Gastroesophageal sphincter (tissue), 3 donors: ENCODE measurements at regions not wholly inside any gene's neighbourhood (a gene's known extent, or its start where the extent isn't known, plus 50 kb on each side); places are given as distances from the start of the nearest gene placed in this dataset.

Experiments
- CTCF ChIP-seq, 4 experiments: fragments of 200-600 bp in 2 of 4; fragments of 450-650 bp in 2 of 4; sonication (generic) in 1 of 4; IDR thresholded peaks; one replicate each; pipeline ENCODE4 v1.5.1; 2017 to 2019; ENCODE audit warnings: antibody characterized with exemption in 4 of 4, mild to moderate bottlenecking in 2 of 4, moderate library complexity in 2 of 4
- EP300 ChIP-seq: sonication (generic); formaldehyde crosslinking; IDR thresholded peaks from one replicate; pipeline ENCODE4 v1.6.1; 2017; ENCODE audit warnings: antibody characterized with exemption, mild to moderate bottlenecking
- POLR2A ChIP-seq, 2 donors: fragments of 450-650 bp; IDR thresholded peaks; one replicate each; pipeline ENCODE4 v1.6.1; 2017; ENCODE audit warnings: antibody characterized with exemption in 2 of 2, mild to moderate bottlenecking in 2 of 2, moderate library complexity in 1 of 2

DNA sequence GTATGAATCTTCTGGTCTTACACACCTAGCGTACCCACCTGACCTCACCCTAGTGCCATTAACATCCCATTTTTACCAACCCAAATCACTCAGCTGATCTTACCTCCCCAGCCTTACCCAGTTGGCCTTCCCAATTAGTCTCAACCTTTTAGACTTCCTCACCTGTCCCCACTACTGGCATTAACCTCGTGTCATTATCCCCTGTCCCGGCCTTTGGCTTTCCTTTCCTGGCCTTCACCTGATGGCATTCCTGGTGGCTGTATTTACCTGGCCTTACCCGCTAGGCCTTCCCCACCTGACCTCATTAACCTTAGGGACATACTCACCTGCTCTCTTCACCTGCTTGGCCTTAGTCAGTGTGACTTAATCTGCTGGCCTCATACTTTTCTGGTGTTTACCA, 104.1 kb downstream of the IL12A start:
- TF ChIP-seq CTCF (IDR thresholded peaks at IDR 0.05) (no peak), POLR2A (IDR thresholded peaks at IDR 0.05) (no peak), EP300 (no peak)
